K562 (cell line): ENCODE measurements at regions not wholly inside any gene's neighbourhood (a gene's known extent, or its start where the extent isn't known, plus 50 kb on each side); places are given as distances from the start of the nearest gene placed in this dataset.

Experiments
- ATAC-seq: fragments of 200-7000 bp; cut with Tn5 transposase; 3 replicates; pipeline ENCODE4 v1.9.1; 2020; ENCODE audit warnings: moderate library complexity
- BruUV-seq: library from RNA; stranded (reverse); fragments of 400-500 nt; replicated peaks from 2 replicates; lab custom pipeline; 2021; lab: Mats Ljungman, UMichigan
- CTCF ChIA-PET: fragments of 300-600 bp; formaldehyde crosslinking; extraction: SDS; loops from one replicate; lab custom pipeline; 2021; ENCODE audit warnings: low intra/inter-chr PET ratio; lab: Yijun Ruan, JAX
- POLR2A ChIA-PET: fragments of 300-600, 350-650 bp; sonication (Branson Sonifier 250); formaldehyde crosslinking; extraction: SDS; loops from one replicate; lab custom pipeline; 2021; ENCODE audit warnings: antibody characterized with exemption, inconsistent platforms; lab: Yijun Ruan, JAX
- DNase-seq, 4 experiments: peaks; one replicate each; pipeline versions ENCODE4 v3.0.0 to v3.0.0-alpha.2; 2011 to 2018; ENCODE audit warnings: low spot score in 3 of 4, mixed read lengths in 3 of 4; ENCODE audit errors: extremely low read depth in 1 of 4
- FAIRE-seq: peaks from 2 replicates; lab custom pipeline; 2011; peaks lifted over from hg19 to GRCh38; lab: Jason Lieb, UNC
- H2AFZ ChIP-seq: 2 replicates; pipeline ENCODE4 v1.6.0; 2011; ENCODE audit warnings: low read depth, low read length, control low read depth, inconsistent platforms
- H3K27ac ChIP-seq: fragments of 200-600 bp; 3 replicates; pipeline ENCODE4 v1.8.0; 2011; ENCODE audit warnings: low read depth, mild to moderate bottlenecking, control low read depth, inconsistent platforms, low read length, moderate library complexity, mixed read lengths; ENCODE audit errors: extremely low read depth
- H3K27me3 ChIP-seq, 2 experiments: fragments of 300-600 bp in 1 of 2; 2 replicates in 1 of 2; 3 replicates in 1 of 2; pipeline versions ENCODE4 v1.6.0 to v1.8.0; 2011; ENCODE audit warnings: inconsistent platforms in 2 of 2, low read length in 2 of 2, mild to moderate bottlenecking in 1 of 2, mixed read lengths in 1 of 2, moderate library complexity in 1 of 2; ENCODE audit not compliant: control insufficient read depth in 2 of 2, insufficient read depth in 2 of 2
- H3K36me3 ChIP-seq: fragments of 300-600 bp; 3 replicates; pipeline ENCODE4 v1.8.0; 2011; ENCODE audit warnings: mild to moderate bottlenecking, low read length, inconsistent platforms; ENCODE audit not compliant: control insufficient read depth, insufficient read depth
- H3K4me1 ChIP-seq, 2 experiments: fragments of 200-600 bp in 1 of 2; replicated peaks in 1 of 2; 2 replicates in 1 of 2; 3 replicates in 1 of 2; pipeline versions ENCODE4 v1.5.1 to v1.8.0; 2011; ENCODE audit warnings: inconsistent platforms in 2 of 2, low read length in 2 of 2, mild to moderate bottlenecking in 1 of 2, mixed read lengths in 1 of 2, moderate library complexity in 1 of 2; ENCODE audit not compliant: control insufficient read depth in 2 of 2, insufficient read depth in 2 of 2
- H3K4me2 ChIP-seq: 2 replicates; pipeline ENCODE4 v1.6.1; 2011; ENCODE audit warnings: low read length, control low read depth, inconsistent platforms, mixed read lengths; ENCODE audit not compliant: insufficient read depth
- H3K4me3 ChIP-seq: fragments of 200-600 bp; sonication (generic), shearing (Covaris generic); 2 replicates; pipeline ENCODE4 v1.5.1; 2016; ENCODE audit warnings: control low read depth, inconsistent platforms
- H3K79me2 ChIP-seq: fragments of 200-600 bp; 3 replicates; pipeline ENCODE4 v1.8.0; 2011; ENCODE audit warnings: low read length, inconsistent platforms; ENCODE audit not compliant: control insufficient read depth, insufficient read depth
- H3K9ac ChIP-seq, 2 experiments: 2 replicates each; pipeline versions ENCODE4 v1.6.0 to v1.6.1; 2011; ENCODE audit warnings: low read depth in 2 of 2, low read length in 2 of 2, control low read depth in 1 of 2, inconsistent platforms in 1 of 2, mild to moderate bottlenecking in 1 of 2, mixed read lengths in 1 of 2; ENCODE audit not compliant: insufficient read depth in 1 of 2
- H3K9me1 ChIP-seq: one replicate; pipeline ENCODE4 v1.6.0; 2011; ENCODE audit warnings: inconsistent platforms, mild to moderate bottlenecking, low read length, moderate library complexity; ENCODE audit not compliant: control insufficient read depth, insufficient read depth
- H3K9me3 ChIP-seq: replicated peaks from 2 replicates; pipeline ENCODE4 v1.5.1; 2011; ENCODE audit warnings: low read depth, low read length, inconsistent platforms; ENCODE audit not compliant: control insufficient read depth, insufficient read depth
- H4K20me1 ChIP-seq: replicated peaks from 2 replicates; pipeline ENCODE4 v1.6.1; 2011; ENCODE audit warnings: low read length, inconsistent platforms, mixed read lengths; ENCODE audit not compliant: control insufficient read depth, insufficient read depth
- ARID2 ChIP-seq: fragments of 450-650 bp; IDR thresholded peaks from 2 replicates; pipeline ENCODE4 v1.6.1; 2017; ENCODE audit warnings: antibody characterized with exemption, mild to moderate bottlenecking
- HLTF ChIP-seq: fragments of 450-650 bp; IDR thresholded peaks from 2 replicates; pipeline ENCODE4 v1.6.1; 2016
- HMBOX1 ChIP-seq: sonication (generic); IDR thresholded peaks from 2 replicates; pipeline ENCODE4 v1.6.1; 2016
- HOMEZ ChIP-seq: fragments of 250-450 bp; sonication (Bioruptor Pico); IDR thresholded peaks from 2 replicates; pipeline ENCODE4 v1.4.0; 2020; ENCODE audit warnings: mild to moderate bottlenecking, moderate library complexity
- ILK ChIP-seq: fragments of 450-650 bp; IDR thresholded peaks from 2 replicates; pipeline ENCODE4 v1.6.1; 2016; ENCODE audit warnings: missing genetic modification characterization, low read depth, mild to moderate bottlenecking, missing compliant biosample characterization, moderate library complexity, borderline replicate concordance
- KAT7 ChIP-seq: sonication (generic); formaldehyde crosslinking; IDR thresholded peaks from 2 replicates; pipeline ENCODE4 v1.8.0; 2022; ENCODE audit warnings: missing genetic modification reagents, mild to moderate bottlenecking, borderline replicate concordance
- NCOR1 ChIP-seq: fragments of 450-650 bp; IDR thresholded peaks from 2 replicates; pipeline ENCODE4 v1.6.1; 2016; ENCODE audit warnings: mild to moderate bottlenecking, moderate library complexity
- NR1H2 ChIP-seq: sonication (generic); formaldehyde crosslinking; IDR thresholded peaks from 2 replicates; pipeline ENCODE4 v1.4.0; 2020; ENCODE audit warnings: mild to moderate bottlenecking, missing genetic modification reagents
- PHB2 ChIP-seq: fragments of 450-650 bp; IDR thresholded peaks from 2 replicates; pipeline ENCODE4 v1.6.1; 2017; ENCODE audit warnings: low read depth
- POLR2AphosphoS2 ChIP-seq: IDR thresholded peaks from 2 replicates; pipeline ENCODE4 v1.6.1; 2012; ENCODE audit warnings: low read length, improper control_type of control experiment
- POLR3A ChIP-seq: IDR thresholded peaks from 2 replicates; pipeline ENCODE4 v1.6.1; 2011; ENCODE audit warnings: borderline replicate concordance, mild to moderate bottlenecking, moderate library complexity; ENCODE audit not compliant: insufficient read length, insufficient read depth; ENCODE audit errors: extremely low read depth
- RFX1 ChIP-seq: fragments of 450-650 bp; IDR thresholded peaks from 2 replicates; pipeline ENCODE4 v1.6.1; 2016; ENCODE audit warnings: mild to moderate bottlenecking, moderate library complexity
- SNRNP70 ChIP-seq: fragments of 200-400 bp; formaldehyde crosslinking; optimal IDR thresholded peaks from 2 replicates; pipeline ENCODE3; 2017; ENCODE audit warnings: low read depth, low read length
- TBP ChIP-seq: optimal IDR thresholded peaks from 2 replicates; pipeline ENCODE3; 2011; ENCODE audit warnings: low read depth, low read length, improper control_type of control experiment
- ZNF143 ChIP-seq: sonication (generic); formaldehyde crosslinking; IDR thresholded peaks from 2 replicates; pipeline ENCODE4 v1.9.0; 2022; ENCODE audit warnings: mild to moderate bottlenecking, missing genetic modification reagents
- ZNF3 ChIP-seq: fragments of 250-450 bp; sonication (Bioruptor Pico); IDR thresholded peaks from 2 replicates; pipeline ENCODE4 v1.5.0; 2021; ENCODE audit warnings: mild to moderate bottlenecking, moderate library complexity
- WGBS: fragments of 100-300 bp; shearing (Covaris generic); methylation state at CpG from one replicate; pipeline ENCODE4 v1.1.6; 2016; ENCODE audit warnings: low coverage, mixed read lengths; ENCODE audit not compliant: insufficient coverage; ENCODE audit errors: missing lambda C conversion rate; 5-methylcytosine and 5-hydroxymethylcytosine counted together
- in situ Hi-C: fragments of 300-500 bp; cut with MboI; formaldehyde crosslinking; loops from 4 replicates; pipeline ENCODE4 v1.15.0; 2018; ENCODE audit warnings: inconsistent platforms, mixed read lengths
- intact Hi-C: fragments of 100-400 bp; cut with micrococcal nuclease; formaldehyde crosslinking; loops from 2 replicates; pipeline ENCODE4 v1.14.2; 2022
- TF ChIP-seq, protein P1 (sequence below): sonication (generic); formaldehyde crosslinking; IDR thresholded peaks from 2 replicates; pipeline ENCODE4 v1.8.1; 2022; ENCODE audit warnings: missing genetic modification reagents
- TF ChIP-seq, protein P2 (sequence below): fragments of 250-450 bp; sonication (Bioruptor Pico); IDR thresholded peaks from 2 replicates; pipeline ENCODE4 v1.8.0; 2022; ENCODE audit warnings: inconsistent platforms, mild to moderate bottlenecking, moderate library complexity, borderline replicate concordance

- ChIA-PET CTCF (no interaction called here), POLR2A (no interaction called here)
- ATAC-seq, result no peak
- H3K79me2 ChIP-seq, result no peaks in the 10 kb centered on the region
- H4K20me1 ChIP-seq, result no peaks in the 10 kb centered on the region
- BruUV-seq, result no TSS peak
- no peak overlapping the region for H2AFZ ChIP-seq
- DNase-seq, result no peak
- in situ Hi-C loops, result no loop called here
- H3K27ac ChIP-seq, result no peak overlapping the region
- H3K4me1 ChIP-seq, result no peaks in the 10 kb centered on the region
- H3K27me3 ChIP-seq, result no peaks in the 10 kb centered on the region; a peak in 1 of 5 replicates
- intact Hi-C loops, result no loop called here
- FAIRE-seq, result no peak
- H3K9me1 ChIP-seq, result no peaks in the 10 kb centered on the region
- H3K36me3 ChIP-seq, result no peaks in the 10 kb centered on the region
- no peak overlapping the region for H3K4me3 ChIP-seq
- no peak overlapping the region for H3K4me2 ChIP-seq
- no peaks in the 10 kb centered on the region for H3K9me3 ChIP-seq
- no peak overlapping the region for H3K9ac ChIP-seq
- WGBS, result 0% methylated on average over 10 of the region's 14 CpGs
- no peak for TF ChIP-seq TBP
- TF ChIP-seq HLTF, result no peak
- TF ChIP-seq NCOR1, result no peak
- no peak for TF ChIP-seq ZNF3 (CRISPR knock-in tag)
- no peak for TF ChIP-seq RFX1
- TF ChIP-seq ZNF143, result no peak
- no peak for TF ChIP-seq POLR3A
- TF ChIP-seq, protein P1, sequence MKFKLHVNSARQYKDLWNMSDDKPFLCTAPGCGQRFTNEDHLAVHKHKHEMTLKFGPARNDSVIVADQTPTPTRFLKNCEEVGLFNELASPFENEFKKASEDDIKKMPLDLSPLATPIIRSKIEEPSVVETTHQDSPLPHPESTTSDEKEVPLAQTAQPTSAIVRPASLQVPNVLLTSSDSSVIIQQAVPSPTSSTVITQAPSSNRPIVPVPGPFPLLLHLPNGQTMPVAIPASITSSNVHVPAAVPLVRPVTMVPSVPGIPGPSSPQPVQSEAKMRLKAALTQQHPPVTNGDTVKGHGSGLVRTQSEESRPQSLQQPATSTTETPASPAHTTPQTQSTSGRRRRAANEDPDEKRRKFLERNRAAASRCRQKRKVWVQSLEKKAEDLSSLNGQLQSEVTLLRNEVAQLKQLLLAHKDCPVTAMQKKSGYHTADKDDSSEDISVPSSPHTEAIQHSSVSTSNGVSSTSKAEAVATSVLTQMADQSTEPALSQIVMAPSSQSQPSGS, result no peak
- no peak for TF ChIP-seq POLR2AphosphoS2
- TF ChIP-seq, protein P2, sequence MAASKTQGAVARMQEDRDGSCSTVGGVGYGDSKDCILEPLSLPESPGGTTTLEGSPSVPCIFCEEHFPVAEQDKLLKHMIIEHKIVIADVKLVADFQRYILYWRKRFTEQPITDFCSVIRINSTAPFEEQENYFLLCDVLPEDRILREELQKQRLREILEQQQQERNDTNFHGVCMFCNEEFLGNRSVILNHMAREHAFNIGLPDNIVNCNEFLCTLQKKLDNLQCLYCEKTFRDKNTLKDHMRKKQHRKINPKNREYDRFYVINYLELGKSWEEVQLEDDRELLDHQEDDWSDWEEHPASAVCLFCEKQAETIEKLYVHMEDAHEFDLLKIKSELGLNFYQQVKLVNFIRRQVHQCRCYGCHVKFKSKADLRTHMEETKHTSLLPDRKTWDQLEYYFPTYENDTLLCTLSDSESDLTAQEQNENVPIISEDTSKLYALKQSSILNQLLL (CRISPR knock-in tag), result no peak
- TF ChIP-seq HMBOX1, result no peak
- no peak for TF ChIP-seq NR1H2 (CRISPR knock-in tag)
- no peak for TF ChIP-seq ARID2
- no peak for TF ChIP-seq ILK (tag)
- no peak for TF ChIP-seq HOMEZ
- TF ChIP-seq SNRNP70, result no peak
- no peak for TF ChIP-seq PHB2
- no peak for TF ChIP-seq KAT7
These were observed 939.0 kb downstream of the BRD1 start for GRCh38 chr22:48888466-48889208.
